ENCODE measurements at regions not wholly inside any gene's neighbourhood (a gene's known extent, or its start where the extent isn't known, plus 50 kb on each side); places are given as distances from the start of the nearest gene placed in this dataset.

DNA sequence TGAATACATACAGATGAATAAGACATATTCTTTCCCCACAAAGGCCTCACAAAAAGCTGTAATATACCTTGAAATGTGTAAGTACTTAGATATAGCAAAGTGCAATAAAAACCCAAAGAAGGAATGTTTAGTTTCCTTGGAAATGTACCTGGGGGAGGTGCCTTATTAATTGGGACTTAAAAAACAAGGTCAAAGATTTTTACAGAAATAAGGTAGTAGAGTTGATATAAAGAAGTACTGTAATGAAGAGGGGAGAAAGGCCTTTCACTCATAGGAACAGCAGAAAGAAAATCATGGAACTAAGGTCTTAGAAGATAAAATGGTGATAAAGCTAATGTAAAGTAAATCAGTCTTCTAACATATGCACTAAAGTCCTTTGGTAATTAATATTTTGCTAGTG, 153.9 kb upstream of the B3GALT2 start:
- no peak for DNase-seq (ENCODE audit: low spot score)

DNA sequence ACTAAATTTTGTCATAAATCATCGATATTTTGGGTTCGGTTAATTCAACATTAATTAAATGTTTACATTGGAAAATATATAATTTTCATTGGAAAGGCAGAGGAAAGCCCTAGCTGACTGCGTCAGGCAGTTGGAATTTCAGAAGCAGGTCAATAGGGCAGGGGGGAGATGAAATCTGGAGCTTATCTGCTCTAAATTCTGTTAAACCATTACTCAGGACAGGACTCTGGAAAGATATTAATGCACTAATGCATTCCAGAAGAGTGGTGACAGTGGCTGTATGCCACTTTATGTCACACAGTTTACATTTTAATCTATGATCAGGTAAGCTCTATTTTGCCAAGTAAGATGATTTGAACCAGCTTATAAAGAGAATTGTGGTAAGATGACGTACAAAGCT, 153.0 kb upstream of the B3GALT2 start:
- no peak for DNase-seq (ENCODE audit: low spot score)

DNA sequence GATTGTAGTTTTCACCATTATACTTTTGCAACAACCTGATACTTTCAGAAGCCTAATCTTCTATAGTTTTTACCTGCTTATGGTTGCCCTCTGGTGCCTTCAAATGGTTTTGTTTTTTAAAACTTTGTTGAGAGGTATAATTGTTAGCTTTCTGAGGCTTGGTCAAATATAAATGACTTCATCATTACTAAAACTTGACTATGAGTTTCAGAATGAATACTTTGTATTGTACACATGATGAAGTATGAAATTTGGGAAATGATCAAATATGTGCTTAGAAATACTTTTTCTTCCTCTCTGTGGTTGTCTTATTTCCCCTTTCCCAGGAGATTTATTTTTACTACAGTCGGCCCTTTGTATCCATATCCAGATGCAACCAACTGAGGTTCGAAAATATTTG, 151.8 kb upstream of the B3GALT2 start:
- DNase-seq (ENCODE audit: low spot score): no peak

DNA sequence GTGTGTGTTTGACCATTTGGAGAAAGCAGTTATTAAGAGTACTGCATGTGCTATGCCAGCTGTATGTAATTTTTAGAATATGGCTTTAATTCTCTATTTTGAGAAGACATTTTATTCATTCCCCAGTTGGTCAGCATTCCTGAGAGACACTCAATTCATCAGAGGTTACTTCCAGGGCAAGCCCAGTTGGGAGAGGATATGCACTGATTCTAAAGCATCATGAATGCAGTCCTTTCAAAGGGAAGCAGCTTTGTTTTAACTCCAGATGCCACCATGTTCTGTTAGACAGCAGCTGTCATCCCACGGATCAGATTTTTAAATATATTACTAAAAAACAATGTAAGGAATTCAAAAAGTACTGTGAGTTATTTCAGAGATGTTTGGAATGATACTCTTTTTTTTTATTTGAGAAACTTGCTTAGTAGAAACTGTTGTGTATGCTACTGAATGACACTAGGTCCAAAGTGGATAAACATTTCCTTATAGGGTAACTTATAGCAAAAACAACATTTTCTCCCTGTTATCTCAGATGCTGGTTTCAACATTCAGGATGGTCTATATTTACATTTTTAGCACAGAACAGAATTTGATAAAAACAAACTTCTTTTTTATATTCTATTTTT, 149.5 kb upstream of the B3GALT2 start:
- DNase-seq (ENCODE audit: low spot score): no peak

DNA sequence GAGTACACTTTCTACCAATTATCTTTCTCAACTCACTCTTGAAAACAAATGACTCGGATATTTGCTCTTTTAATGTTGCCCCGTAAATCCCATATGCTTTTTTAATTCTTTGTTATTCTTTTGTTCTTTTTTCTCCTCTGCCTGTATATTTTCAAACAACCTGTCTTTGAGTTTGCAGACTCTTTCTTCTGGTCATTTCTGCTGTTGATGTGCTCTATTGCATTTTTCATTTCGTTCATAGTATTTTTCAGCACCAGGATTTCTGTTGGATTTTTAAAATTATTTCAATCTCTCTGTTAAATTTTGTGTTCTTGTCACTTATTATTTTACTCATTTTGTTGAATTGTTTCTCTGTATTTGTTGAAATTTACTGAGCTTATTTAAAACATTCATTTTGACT, 146.8 kb upstream of the B3GALT2 start:
- DNase-seq (ENCODE audit: low spot score): no peak

DNA sequence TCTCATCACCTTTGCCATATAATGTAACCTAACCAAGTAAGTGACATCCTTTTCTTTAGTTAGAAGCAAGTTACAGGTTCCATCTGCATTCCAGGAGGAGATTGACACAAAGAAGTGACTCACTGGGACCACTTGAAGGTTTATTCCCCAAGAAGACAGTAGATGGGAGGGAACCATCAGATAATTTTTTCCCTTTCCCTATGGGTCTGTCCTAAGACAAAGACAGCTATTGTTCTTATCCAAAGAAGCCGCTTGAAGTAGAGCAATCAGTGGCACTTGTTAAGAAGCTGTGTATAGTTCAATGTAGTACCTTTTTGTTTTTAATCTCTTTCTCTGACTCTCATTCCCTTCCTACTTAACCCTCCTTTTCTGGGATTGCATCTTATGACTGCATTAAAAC, 139.9 kb upstream of the B3GALT2 start:
- no peak for DNase-seq (ENCODE audit: low spot score)

DNA sequence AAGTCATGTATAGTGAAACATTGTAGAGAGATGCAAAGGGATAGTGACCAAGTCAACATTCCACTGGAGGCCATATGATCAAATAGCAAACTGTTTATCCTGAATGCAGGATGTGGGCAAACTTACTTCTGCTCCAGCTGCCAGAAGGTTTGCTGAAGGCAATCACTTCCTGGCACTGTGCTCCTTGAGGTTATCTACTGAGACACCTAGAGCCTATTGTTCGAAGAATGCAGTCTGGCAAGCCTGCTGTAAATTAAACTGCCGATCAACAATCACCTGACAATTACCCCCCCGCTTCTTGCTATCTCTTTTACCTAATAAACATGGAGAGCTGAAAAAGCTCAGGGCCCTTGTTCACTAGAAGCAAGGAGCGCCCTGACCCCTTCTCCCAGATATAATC, 139.4 kb upstream of the B3GALT2 start:
- DNase-seq (ENCODE audit: low spot score): no peak

DNA sequence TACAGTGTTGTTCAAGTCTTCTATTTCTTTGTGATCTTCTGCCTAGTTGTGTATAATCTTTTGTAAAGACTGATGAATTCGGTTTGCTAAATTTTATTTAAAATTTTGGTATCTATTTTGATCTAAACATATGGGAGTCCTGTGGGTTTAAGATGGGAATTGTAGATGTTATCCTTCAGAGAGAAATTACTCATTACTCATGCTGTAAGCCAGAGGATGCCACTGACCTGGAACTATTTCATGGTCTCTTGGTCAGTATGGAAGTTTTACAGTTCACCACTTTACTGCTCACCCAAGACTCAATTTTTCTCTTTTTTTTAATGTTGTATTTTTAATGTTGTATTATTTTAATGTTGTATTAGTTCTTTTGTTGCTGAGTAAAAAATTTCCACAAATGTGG, 138.6 kb upstream of the B3GALT2 start:
- DNase-seq (ENCODE audit: low spot score): no peak

DNA sequence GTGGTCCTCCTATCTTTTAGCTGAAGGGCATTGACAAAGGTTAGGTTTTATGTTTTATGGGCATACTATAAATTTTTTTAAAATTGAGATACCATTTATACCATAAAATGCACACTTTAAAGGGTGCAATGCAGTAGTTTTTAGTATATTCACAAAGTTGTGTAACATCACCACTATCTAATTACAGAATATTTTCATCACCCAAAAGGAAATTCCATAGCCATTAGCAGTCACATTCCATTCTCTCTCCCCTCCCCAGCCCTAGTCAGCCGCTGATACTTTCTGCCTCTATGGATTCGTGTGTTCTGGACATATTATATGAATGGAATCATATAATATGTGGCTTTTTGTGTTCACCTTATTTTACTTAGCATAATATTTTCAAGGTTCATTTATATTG, 135.8 kb upstream of the B3GALT2 start:
- DNase-seq (ENCODE audit: low spot score): peak; percentile 23

DNA sequence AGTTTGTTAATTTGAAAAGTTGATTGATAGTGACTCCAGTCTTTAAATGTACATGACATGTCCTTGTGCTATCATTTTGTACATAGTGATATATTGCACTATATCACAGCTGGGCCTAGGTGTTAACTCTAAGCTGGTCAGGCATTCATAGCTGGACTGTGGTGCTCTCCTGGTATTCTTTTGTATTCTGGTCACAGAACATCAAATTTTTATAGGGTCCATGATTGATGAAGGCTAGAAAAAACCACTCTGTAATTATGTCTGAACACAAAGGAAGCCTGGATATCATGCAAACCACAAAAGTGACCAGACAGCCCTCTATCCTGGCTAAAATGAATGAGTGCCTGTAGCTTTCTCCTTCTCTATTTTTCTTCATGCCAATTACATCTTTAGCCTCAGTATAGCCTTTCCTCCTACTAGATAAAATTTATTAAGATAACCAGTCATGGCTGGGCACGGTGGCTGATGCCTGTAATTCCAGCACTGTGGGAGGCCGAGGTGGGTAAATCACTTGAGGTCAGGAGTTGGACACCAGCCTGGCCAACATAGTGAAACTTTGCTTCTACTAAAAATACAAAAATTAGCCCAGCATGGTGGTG, 134.9 kb upstream of the B3GALT2 start:
- no peak for DNase-seq (ENCODE audit: low spot score)

DNA sequence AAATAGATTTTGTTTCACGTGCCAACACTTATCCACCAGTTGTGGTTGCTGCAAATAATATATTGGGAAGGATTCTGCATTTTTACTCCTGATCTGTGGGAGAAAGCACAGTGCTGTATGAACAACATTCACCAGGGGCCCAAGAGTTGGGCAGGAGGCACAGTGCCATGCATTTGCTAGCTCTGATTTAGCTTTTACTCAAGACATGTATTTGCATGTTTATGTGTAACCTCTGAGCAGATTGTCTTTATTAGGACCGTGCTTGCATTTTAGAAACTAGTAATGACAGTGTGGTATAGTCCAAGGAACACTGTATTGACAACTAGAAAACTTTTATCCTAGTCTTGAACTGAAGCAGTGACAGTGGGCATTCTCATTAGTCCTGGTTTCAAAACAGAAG, 133.9 kb upstream of the B3GALT2 start:
- DNase-seq (ENCODE audit: low spot score): no peak

DNA sequence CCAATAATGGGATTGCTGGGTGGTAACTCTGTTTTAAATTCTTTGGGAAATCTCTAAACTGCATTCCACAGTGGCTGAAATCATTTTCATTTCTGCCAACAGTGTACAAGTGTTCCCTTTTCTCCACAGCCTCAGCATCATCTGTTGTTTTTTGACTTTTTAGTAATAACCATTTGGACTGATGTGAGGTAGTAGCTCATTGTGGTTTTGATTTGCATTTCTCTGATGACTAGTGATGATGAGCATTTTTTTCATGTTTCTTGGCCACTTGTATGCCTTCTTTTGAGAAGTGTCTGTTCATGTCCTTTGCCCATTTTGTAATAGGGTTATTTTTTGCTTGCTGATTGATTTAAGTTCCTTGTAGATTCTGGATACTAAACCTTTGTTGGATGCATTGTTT, 131.9 kb upstream of the B3GALT2 start:
- no peak for DNase-seq (ENCODE audit: low spot score)

DNA sequence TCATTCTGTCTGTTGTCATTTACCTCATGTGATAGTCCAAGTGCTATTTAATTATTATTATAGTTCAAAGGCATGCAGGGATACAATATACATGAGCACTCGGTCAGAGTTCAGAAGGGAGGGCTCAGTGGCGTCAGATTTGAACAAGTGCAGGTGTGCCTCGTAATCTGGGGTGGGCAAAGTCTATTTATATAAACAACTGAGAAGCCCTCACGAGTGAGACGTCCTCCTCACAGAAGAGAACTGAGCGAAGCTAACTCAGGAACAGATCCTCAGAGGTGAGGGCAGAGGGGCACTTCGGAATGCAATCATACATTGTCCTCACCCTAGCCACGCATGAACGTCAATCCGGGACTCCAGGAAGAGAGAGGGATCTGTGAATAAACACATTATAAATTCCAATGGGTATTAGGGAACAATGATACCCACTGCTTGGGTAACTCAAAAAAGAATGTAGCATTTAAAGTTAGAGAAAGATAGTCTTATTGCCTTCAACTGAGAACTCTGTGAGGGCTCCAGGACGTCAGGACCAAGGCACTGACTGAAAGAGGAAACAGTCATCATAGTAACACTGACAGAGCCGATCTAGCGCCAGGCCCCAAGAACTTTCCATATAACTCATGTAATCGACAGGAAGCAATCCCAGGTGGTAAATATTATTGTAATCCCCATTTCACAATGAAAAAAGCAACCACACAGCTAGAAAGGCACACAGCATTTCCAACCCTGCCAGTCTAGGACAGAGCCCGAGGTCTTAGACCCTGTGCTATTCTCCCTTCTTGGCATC, 127.1 kb upstream of the B3GALT2 start:
- DNase-seq (ENCODE audit: low spot score): no peak

DNA sequence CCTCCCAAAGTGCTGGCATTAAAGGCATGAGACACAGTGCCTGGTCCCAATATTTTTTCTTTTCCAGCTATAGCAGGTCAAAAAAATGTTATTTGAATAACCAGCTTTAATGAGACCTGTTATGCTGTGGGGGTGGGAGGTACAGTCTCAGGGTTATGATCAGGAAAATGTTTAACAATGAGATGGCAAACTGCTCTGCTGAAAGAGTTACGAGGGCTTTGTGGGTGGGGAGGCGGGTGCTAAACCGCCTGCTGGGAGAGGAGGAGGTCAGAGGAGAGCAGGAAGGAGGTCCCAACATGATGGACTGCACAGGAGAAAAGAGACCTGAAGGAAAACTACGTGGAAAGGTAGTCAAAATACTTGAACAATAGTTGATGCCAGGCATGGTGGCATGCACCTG, 126.0 kb upstream of the B3GALT2 start:
- DNase-seq (ENCODE audit: low spot score): no peak

DNA sequence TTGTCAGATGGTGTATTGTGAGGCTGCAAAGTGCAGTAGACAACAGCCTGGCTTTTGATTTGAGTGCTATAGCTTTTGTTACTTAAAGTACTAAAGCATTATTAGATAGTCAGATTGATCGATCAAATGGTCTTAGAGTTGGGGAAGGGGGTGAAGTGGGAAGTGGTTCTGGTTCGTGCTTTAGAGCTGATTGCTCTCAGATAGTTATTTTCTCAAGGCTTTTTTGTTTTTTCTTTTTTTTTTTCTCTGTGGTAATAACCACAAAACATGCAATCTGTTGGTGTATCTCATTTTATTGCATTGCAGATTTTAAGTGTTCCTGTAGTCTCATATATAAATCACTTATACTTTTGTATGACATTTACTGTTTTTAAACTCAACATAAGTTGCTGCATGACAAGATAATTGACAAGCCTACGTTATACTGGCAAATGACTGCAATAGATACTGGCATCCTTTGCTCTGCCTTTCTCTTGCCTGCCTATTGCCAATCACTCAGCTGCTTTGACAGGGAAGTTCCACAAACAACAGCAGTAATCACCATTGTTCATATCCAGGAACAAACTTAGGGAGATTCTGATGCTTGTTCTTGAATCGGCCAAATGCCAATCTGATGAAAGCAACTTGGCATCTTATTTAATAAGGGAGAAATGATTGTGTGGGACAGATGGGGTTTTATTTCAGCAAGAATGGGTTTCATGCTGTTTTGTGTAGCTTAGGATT, 125.0 kb upstream of the B3GALT2 start:
- DNase-seq (ENCODE audit: low spot score): no peak

DNA sequence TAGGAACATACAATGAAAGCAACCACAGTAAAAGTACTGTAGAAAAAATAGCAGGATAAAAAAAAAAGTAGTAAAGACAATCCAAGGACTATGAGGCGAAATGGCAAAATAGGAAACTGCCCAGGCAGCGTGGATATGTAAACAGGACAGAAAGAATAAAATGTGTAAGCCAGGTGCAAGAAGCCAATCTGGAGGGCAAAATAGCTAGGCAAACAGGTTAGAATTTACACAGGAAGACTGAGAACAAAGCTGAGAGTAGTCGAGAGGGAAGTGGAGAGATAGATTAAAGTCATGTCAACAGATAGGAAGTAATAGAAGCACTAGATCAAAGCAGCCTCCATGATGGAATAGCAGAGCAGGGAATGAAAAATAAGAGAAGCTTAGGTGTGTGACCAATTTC, 124.2 kb upstream of the B3GALT2 start:
- DNase-seq (ENCODE audit: low spot score): no peak

DNA sequence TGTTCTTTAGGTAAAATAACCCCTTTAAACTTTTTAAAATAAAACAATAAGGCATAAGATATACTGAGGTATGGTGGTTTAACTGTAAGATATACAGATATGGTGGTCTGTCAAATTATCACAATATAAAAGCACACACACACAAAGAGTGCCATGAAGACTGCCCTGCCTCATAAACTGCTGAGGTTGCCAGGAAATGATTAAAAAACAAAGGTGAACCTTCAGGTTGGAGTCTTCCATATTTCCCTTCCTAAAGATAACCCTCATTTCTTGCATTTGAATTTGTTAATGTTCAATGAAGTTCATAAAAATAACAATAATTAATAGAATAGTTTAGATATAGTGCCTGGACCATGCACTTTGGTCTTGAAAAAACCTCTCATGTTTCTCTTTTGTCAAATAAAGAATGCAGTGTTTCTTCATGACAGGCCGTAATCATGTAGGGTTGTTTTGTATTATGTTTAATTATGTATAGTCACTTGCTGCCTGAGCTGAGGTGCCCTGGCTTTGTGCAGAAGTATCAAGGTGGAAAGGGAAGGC, 123.6 kb upstream of the B3GALT2 start:
- DNase-seq (ENCODE audit: low spot score): no peak

DNA sequence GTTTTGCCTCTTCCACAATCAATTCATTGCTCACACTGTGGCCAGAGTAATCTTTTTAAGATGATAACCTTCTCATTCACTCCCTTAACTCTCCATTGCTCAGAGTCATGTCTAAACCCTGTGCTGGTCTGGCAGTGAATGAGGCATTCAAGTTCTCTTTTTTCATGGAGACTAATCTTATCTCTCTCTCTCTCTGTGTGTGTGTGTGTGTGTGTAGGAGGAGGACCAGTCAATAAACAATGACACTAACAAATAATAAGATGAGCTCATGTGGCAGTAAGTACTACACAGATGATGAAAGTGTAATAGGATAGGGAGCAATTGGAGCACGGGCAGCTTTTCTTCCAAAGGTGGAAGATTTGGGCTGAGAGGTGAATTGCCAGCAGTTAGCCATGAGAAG, 122.0 kb upstream of the B3GALT2 start:
- DNase-seq (ENCODE audit: low spot score): no peak

DNA sequence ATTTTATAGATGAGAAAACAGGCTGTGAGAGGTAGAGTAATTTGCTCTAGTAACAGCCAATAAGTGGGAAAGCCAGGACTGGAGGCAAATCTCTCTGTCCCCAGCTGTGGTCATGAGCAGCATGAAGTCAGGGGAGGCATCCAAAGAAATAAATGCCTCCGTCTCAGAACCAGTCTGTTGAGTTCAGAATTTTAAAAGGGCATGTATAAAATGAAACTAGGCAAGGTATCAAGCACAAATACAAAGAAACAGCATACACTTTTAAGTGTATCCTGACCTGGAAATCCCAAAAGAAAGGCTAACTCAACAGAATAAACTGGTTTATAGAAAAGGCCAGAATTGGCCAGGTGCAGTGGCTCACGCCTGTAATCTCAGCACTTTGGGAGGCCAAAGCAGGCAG, 120.0 kb upstream of the B3GALT2 start:
- DNase-seq (ENCODE audit: low spot score): no peak
